Stimulated activated naive B cell treated with anti-CD40 and anti-IgM and Interleukin-4, amounts not matched to agents 10 μg/mL and 1 μg/mL and 100 μg/mL, for 72 hours (primary cell): ENCODE measurements at regions not wholly inside any gene's neighbourhood (a gene's known extent, or its start where the extent isn't known, plus 50 kb on each side); places are given as distances from the start of the nearest gene placed in this dataset.

Source experiments
- ATAC-seq, 2 donors: fragments of 150-1000 bp; cut with Tn5 transposase; replicated peaks; 2 replicates each; pipeline ENCODE4 v1.10.0; 2021; ENCODE audit warnings: moderate library complexity in 1 of 2
- DNase-seq: peaks from one replicate; pipeline ENCODE4 v3.0.0; 2021
- H3K27ac Mint-ChIP-seq: one replicate; pipeline ENCODE4 v1.8.0; 2022; ENCODE audit warnings: mild to moderate bottlenecking, mixed read lengths
- H3K27me3 Mint-ChIP-seq, 2 donors: one replicate each; pipeline ENCODE4 v1.8.0; 2022; ENCODE audit warnings: mixed read lengths in 2 of 2
- H3K36me3 Mint-ChIP-seq, 2 donors: one replicate each; pipeline ENCODE4 v1.8.0; 2022; ENCODE audit warnings: mixed read lengths in 2 of 2, mild to moderate bottlenecking in 1 of 2
- H3K4me1 Mint-ChIP-seq, 2 donors: one replicate each; pipeline ENCODE4 v1.8.0; 2022; ENCODE audit warnings: mixed read lengths in 2 of 2, mild to moderate bottlenecking in 1 of 2
- H3K4me3 Mint-ChIP-seq, 2 donors: one replicate each; pipeline ENCODE4 v1.8.0; 2022; ENCODE audit warnings: mild to moderate bottlenecking in 2 of 2, mixed read lengths in 2 of 2, moderate library complexity in 1 of 2
- H3K9me3 Mint-ChIP-seq, 2 donors: one replicate each; pipeline ENCODE4 v1.8.0; 2022; ENCODE audit warnings: mixed read lengths in 2 of 2, mild to moderate bottlenecking in 1 of 2

DNA sequence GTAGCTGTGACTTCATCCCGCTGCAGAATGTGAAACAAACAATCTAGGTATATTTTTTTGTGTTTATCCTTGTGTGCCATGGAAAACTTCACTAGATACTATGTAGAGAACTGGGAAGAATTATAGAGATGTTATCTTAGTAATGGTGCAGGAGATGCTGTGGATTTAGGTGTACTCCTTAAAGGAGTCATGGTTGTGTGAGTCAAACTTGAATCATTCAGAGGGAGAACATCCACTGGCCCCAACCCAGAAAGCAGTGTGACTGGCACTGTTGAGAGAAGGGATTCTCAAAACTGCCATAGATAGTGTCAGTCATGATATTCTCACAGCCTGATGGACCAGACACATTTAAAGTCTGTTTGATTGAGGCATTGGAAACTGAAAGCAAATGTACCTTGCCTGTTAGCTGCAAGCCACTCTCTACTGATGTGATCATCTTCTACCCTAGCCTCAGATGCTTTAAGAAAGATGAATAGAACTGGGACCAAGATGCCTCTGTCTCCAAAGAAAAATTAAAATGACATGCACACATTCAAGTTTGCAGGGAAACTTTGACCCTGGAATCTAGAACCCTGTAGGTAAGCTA is 754.6 kb downstream of the MRPL39 start:
- peaks cover 0 to 4% of the 10 kb centered on the region in 2 donors for H3K27me3 Mint-ChIP-seq
- H3K9me3 Mint-ChIP-seq: peaks cover 0 to 2% of the 10 kb centered on the region in 2 donors
- H3K27ac Mint-ChIP-seq: no peak overlapping the region
- H3K4me1 Mint-ChIP-seq: no peaks in the 10 kb centered on the region
- no peak for ATAC-seq
- H3K4me3 Mint-ChIP-seq: no peak overlapping the region
- DNase-seq: no peak
- peaks cover 0 to 1% of the 10 kb centered on the region in 2 donors for H3K36me3 Mint-ChIP-seq

DNA sequence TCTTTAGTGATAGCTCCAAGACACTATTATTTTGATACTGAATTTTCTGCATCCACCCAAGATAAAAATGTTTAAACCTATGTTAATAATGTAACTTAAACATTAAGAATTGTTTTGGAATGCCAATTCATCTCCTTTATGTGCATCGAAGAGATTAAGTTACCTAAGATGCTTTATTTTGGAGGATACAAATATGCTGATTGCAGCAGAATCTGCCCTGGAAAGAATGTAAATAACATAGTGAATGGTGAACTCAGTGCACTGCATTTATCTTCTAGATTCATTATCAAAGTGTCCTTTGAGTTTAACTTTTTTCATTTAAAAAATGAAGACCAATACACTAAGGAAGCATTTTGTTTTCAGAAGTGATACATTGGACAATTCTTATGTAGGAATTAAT is 757.2 kb downstream of the MRPL39 start:
- DNase-seq: no peak
- Mint-ChIP-seq H3K4me3 (no peak overlapping the region), H3K27me3 (peaks cover 0 to 4% of the 10 kb centered on the region in 2 donors), H3K36me3 (peaks cover 0 to 1% of the 10 kb centered on the region in 2 donors), H3K9me3 (peaks cover 0 to 2% of the 10 kb centered on the region in 2 donors), H3K27ac (no peak overlapping the region), H3K4me1 (no peaks in the 10 kb centered on the region)
- ATAC-seq: no peak

DNA sequence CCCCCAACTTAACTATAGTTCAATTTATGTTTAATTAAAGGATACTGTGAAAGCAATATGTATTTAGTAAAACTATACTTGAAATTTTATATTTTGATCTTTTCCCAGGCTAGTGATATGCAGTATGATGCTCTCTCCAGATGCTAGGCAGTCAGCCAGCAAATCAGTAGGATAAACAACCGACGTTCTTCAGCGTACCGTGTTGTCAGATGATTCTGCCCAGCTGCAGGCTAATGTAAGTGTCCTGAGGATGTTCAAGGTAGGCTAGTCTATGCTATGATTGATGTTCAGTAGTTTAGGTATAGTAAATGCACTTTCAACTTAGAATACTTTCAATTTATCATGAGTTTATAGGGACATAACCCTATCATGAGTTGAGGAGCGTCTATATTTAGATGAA is 762.6 kb downstream of the MRPL39 start:
- DNase-seq: no peak
- H3K4me3 Mint-ChIP-seq: no peak overlapping the region
- H3K4me1 Mint-ChIP-seq: no peaks in the 10 kb centered on the region
- ATAC-seq: no peak
- H3K9me3 Mint-ChIP-seq: peaks cover 2 to 3% of the 10 kb centered on the region in 2 donors
- no peaks in the 10 kb centered on the region for H3K27me3 Mint-ChIP-seq
- H3K27ac Mint-ChIP-seq: no peak overlapping the region
- H3K36me3 Mint-ChIP-seq: peaks cover 0 to 1% of the 10 kb centered on the region in 2 donors

DNA sequence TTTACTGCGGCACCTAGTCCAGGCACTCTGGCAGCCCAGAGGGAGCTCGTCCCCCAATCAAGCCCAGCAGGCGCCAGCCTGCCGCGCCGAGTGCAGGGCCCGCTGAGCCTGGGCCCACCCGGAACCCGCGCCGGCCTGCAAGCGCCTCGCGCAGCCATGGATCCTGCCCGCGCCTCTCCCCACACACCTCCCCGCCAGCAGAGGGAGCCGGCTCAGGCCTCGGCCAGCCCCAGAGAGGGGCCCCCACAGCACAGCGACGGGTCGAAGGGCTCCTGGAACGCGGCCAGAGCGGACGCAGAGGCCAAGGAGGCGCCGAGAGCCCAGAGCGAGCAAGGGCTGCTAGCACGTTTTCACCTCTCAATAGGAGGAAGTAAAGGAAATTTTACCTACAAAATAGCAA is 767.0 kb downstream of the MRPL39 start:
- Mint-ChIP-seq H3K4me1 (no peaks in the 10 kb centered on the region), H3K36me3 (no peaks in the 10 kb centered on the region), H3K27ac (no peak overlapping the region), H3K4me3 (no peak overlapping the region), H3K9me3 (peaks cover 2 to 3% of the 10 kb centered on the region in 2 donors), H3K27me3 (no peaks in the 10 kb centered on the region)
- no peak for ATAC-seq
- no peak for DNase-seq

DNA sequence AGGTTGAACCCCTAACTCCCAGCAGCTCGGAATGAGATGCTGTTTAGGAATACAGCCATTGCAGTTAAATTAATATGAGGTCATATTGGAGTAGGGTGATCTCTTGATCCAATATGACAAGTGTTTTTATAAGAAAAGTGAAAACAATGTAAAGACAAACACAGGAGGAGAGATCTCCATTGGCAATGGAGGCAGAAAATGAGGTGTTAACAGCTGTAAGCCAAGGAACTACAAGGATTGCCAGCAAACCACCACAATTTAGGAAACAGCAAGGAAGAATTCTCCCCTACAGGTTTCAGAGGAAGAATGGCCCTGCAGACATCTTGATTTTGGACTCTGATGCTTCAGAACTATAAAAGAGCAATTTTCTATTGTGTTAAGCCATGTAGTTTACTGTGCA is 774.3 kb downstream of the MRPL39 start:
- Mint-ChIP-seq H3K4me3 (no peak overlapping the region), H3K9me3 (no peaks in the 10 kb centered on the region), H3K27ac (no peak overlapping the region), H3K27me3 (no peaks in the 10 kb centered on the region), H3K4me1 (no peaks in the 10 kb centered on the region), H3K36me3 (no peaks in the 10 kb centered on the region)
- DNase-seq (no peak), ATAC-seq (no peak)

DNA sequence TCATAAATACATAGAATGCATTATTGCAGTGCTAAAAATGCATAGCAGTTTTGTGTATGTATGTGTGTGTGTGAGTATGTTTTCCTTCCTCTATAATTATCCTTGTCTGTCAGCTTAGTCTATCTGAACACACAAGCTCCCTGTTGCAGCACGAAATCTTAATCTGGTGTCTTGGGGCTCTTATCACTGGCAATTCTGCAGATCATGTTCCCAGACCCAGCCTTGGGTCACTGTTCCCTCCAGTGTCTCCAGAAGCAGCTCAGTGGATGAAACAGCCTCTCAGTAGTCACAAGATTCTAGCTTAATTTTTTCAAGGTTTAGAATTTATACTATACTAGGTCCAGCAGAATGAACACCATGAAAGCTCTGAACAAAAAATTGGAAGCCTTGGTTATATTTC is 777.9 kb downstream of the MRPL39 start:
- DNase-seq: no peak
- Mint-ChIP-seq H3K27ac (no peak overlapping the region), H3K4me3 (no peak overlapping the region), H3K36me3 (no peaks in the 10 kb centered on the region), H3K9me3 (no peaks in the 10 kb centered on the region), H3K27me3 (no peaks in the 10 kb centered on the region), H3K4me1 (no peaks in the 10 kb centered on the region)
- no peak for ATAC-seq

DNA sequence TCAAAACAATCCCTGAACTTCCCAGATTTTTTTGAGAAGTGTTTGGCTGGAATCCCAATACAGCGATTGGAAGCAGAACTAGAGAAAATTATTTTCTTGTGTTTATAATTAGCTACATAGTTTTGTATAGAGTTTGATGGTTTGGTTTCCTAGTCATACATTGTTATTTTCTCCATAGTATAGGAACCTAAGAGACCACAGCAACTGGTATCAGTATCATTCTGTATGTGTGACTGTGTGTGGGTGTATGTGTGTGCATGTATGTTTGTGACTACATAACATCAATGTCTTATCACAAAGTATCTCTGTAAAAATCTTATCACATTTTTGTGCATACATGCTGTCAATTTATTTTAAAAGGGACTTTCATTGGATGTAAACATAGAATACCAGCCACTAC is 780.5 kb downstream of the MRPL39 start:
- no peaks in the 10 kb centered on the region for H3K27me3 Mint-ChIP-seq
- no peak overlapping the region for H3K27ac Mint-ChIP-seq
- peaks cover 0 to 5% of the 10 kb centered on the region in 2 donors for H3K4me1 Mint-ChIP-seq
- DNase-seq (no peak), ATAC-seq (no peak)
- H3K9me3 Mint-ChIP-seq: no peaks in the 10 kb centered on the region
- no peak overlapping the region for H3K4me3 Mint-ChIP-seq
- no peaks in the 10 kb centered on the region for H3K36me3 Mint-ChIP-seq

DNA sequence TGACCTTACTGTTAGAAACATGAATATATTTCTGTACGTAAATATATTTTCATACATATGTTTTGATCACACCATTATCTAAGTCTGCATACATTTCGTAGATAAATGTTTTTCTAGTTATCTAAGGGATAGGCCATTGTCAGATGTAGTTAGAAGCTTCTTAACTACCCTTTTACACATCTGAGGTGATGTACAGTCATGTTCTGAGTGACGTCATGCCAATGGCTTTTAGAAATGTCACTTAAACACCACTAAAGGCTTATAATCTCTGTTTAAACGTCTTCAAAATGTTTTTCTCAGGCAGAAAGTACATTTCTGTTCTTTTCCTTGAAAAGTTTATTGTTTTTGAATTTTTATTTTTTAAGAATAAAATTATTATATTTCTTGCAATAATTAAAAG is 781.9 kb downstream of the MRPL39 start:
- ATAC-seq: no peak
- no peak overlapping the region for H3K27ac Mint-ChIP-seq
- no peak overlapping the region for H3K4me3 Mint-ChIP-seq
- DNase-seq: no peak
- H3K36me3 Mint-ChIP-seq: no peaks in the 10 kb centered on the region
- H3K27me3 Mint-ChIP-seq: no peaks in the 10 kb centered on the region
- no peaks in the 10 kb centered on the region for H3K9me3 Mint-ChIP-seq
- peaks cover 0 to 5% of the 10 kb centered on the region in 2 donors for H3K4me1 Mint-ChIP-seq

DNA sequence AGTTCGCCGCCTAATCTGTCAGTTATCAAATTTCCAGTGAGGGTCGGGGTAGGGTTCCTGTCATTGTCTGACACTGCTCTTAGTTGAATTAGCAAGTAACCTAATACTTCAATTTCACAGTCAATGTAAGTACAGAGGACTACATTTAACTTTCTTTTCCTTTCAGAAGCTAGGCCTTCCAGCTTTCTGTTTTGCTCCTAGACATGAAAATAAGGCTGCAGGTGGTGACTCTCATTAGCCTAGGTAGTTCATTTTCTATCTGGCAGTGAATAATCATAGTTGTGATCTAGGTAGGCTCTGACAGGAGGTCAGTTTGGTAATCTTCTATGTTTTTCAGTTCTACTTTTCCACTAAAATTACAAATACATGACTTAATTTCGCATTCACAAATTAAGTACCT is 783.1 kb downstream of the MRPL39 start:
- no peak overlapping the region for H3K27ac Mint-ChIP-seq
- no peaks in the 10 kb centered on the region for H3K9me3 Mint-ChIP-seq
- no peak overlapping the region for H3K4me3 Mint-ChIP-seq
- ATAC-seq: no peak
- no peaks in the 10 kb centered on the region for H3K36me3 Mint-ChIP-seq
- no peak for DNase-seq
- peaks cover 0 to 5% of the 10 kb centered on the region in 2 donors for H3K4me1 Mint-ChIP-seq
- H3K27me3 Mint-ChIP-seq: no peaks in the 10 kb centered on the region

DNA sequence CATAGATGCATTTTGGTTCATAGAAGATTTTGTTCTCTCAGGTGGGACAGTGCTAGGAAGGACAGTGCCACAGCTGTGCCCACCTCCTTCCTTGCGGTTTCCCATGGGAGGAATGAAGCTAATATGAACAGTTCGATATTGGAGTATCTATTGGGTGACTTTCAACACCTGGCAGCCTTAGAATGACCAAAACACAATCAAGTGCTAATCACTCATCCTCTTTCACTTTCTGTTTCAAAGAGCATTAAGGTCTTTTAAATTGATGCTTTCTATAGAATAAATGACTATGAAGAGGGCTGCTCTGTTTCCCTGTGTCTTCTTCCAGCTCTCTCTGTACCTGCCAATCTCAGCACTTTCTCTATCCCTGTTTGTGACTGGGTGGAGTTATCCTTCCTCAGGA is 784.0 kb downstream of the MRPL39 start:
- no peaks in the 10 kb centered on the region for H3K27me3 Mint-ChIP-seq
- H3K4me1 Mint-ChIP-seq: peaks cover 0 to 5% of the 10 kb centered on the region in 2 donors
- no peaks in the 10 kb centered on the region for H3K36me3 Mint-ChIP-seq
- ATAC-seq (no peak), DNase-seq (no peak)
- H3K4me3 Mint-ChIP-seq: no peak overlapping the region
- no peak overlapping the region for H3K27ac Mint-ChIP-seq
- no peaks in the 10 kb centered on the region for H3K9me3 Mint-ChIP-seq

DNA sequence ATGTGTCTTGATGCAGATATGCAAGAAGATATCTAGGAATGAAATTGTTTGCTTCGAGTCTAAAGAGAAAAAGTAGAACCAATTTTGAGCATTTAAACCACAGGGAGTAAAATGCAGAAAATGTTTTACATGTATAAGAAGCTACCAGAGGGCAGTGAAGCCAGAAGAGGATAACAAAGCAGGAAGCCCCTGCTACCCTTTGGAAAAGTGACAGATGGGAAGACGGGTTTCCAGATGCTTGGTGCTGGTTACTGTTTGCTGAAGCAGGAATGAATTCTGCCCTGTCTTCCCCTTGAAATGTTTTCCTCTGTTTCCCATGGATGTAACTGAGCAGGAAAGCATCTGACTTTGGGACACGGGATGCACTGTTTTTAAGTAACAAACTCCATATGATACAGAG is 822.2 kb downstream of the MRPL39 start:
- Mint-ChIP-seq H3K4me1 (no peaks in the 10 kb centered on the region), H3K27me3 (no peaks in the 10 kb centered on the region), H3K27ac (no peak overlapping the region), H3K36me3 (no peaks in the 10 kb centered on the region), H3K9me3 (no peaks in the 10 kb centered on the region), H3K4me3 (no peak overlapping the region)
- no peak for ATAC-seq
- no peak for DNase-seq

DNA sequence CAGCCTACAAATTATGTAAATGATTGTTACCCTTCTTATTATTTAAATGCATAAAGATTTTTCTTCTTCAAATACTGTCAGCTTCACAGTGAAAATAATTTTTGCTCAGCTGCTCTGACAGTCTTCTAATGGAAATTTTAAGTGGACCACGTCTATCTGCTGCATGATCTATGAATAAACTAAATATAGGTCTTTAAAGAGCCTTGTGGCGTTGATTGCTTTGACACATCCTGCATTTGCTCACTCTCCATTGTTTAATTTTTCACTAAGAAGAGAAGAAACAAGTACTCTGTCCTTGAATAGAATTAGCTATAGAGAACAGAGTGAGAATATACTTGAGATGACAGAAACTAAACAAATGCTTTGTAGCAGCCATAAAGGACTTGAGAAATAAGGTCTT is 826.1 kb downstream of the MRPL39 start:
- no peaks in the 10 kb centered on the region for H3K27me3 Mint-ChIP-seq
- H3K27ac Mint-ChIP-seq: no peak overlapping the region
- H3K36me3 Mint-ChIP-seq: no peaks in the 10 kb centered on the region
- H3K4me1 Mint-ChIP-seq: no peaks in the 10 kb centered on the region
- H3K4me3 Mint-ChIP-seq: no peak overlapping the region
- ATAC-seq: no peak
- H3K9me3 Mint-ChIP-seq: no peaks in the 10 kb centered on the region
- no peak for DNase-seq

DNA sequence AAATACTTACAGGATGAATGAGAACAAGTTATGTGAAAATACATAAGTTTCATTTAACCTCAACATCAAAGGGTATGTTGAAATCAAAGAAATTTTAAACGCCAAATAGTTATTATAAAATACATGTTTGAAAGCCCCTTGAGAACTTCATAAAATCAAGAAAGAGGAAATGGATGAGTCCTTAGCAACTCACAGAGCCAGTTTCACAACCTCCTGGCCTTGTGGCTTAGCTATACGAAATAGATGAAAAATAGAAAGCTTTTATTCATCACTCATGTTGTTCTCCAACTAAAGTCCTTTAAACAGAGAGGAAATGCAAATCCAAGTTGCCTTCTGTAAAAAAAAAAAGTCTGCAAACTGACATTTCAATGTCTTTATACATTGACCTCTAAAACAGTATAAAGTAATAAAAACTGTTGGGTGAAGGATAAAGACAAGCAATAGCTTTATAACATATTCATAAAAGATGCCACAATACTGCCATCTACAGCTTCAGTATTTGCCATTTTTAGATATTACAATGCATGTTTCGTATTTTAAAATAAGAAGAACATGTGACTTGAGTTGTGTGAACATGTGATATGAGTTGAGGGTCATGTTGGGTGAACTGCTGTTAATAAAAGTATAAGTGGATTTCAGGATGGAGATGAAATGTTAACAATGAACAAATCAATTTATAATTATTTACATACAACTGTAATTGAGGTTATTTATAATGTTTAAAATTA is 847.8 kb downstream of the MRPL39 start:
- H3K4me1 Mint-ChIP-seq: peaks cover 0 to 1% of the 10 kb centered on the region in 2 donors
- peaks cover 0 to 6% of the 10 kb centered on the region in 2 donors for H3K27me3 Mint-ChIP-seq
- DNase-seq: no peak
- H3K36me3 Mint-ChIP-seq: no peaks in the 10 kb centered on the region
- H3K9me3 Mint-ChIP-seq: peaks cover 0 to 2% of the 10 kb centered on the region in 2 donors
- no peak overlapping the region for H3K27ac Mint-ChIP-seq
- no peak overlapping the region for H3K4me3 Mint-ChIP-seq
- ATAC-seq: peak in 1 of 2 donors; percentile 54

DNA sequence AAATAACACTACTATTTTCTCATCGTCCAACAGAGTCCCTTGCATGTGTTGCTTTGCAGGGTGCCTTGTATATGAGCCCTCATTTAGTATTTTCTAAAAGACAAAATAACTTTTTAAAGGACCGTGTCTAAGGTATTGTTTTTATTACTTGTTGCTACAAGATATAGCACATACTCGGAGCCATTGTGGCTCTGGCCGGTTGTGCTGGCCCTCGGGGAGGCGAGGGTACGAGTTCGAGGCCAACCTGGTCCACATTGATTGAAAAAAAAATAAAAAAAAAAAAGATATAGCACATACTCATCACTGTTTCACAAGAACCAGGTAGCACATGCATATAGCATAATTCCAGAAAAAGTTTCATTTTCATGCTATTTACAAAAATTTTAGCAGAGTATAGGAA is 869.2 kb downstream of the MRPL39 start:
- no peak overlapping the region for H3K4me3 Mint-ChIP-seq
- H3K27ac Mint-ChIP-seq: no peak overlapping the region
- ATAC-seq (no peak), DNase-seq (no peak)
- no peaks in the 10 kb centered on the region for H3K27me3 Mint-ChIP-seq
- H3K4me1 Mint-ChIP-seq: no peaks in the 10 kb centered on the region
- no peaks in the 10 kb centered on the region for H3K36me3 Mint-ChIP-seq
- no peaks in the 10 kb centered on the region for H3K9me3 Mint-ChIP-seq

DNA sequence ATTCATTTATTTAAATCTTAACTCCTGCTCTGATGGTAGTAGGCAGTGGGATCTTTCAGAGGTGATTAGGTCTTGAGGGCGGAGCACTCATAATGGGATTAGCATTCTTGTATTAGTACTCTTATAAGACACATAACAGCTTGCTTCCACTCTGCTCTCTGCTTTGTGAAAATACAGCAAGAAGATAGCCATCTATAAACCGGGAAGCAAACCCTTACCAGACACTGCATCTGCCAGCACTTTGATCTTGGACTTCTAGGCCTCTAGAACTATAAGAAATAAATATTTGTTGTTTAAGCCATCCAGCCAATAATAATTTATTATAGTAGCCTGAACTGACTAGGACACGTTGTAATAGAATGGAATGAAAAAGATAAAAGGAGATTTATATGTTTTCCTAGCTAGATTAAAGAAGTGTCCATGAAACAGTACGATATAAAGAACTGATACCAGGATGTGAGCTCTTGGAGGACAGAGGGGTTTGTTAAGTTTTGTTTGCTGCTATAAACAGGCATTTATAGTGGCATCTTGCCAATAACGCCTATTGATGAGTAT is 869.9 kb downstream of the MRPL39 start:
- DNase-seq (no peak), ATAC-seq (no peak)
- no peak overlapping the region for H3K27ac Mint-ChIP-seq
- no peaks in the 10 kb centered on the region for H3K9me3 Mint-ChIP-seq
- no peaks in the 10 kb centered on the region for H3K27me3 Mint-ChIP-seq
- no peaks in the 10 kb centered on the region for H3K4me1 Mint-ChIP-seq
- H3K4me3 Mint-ChIP-seq: no peak overlapping the region
- H3K36me3 Mint-ChIP-seq: no peaks in the 10 kb centered on the region
